Islet of Langerhans (tissue), 1 donor: ENCODE measurements at regions not wholly inside any gene's neighbourhood (a gene's known extent, or its start where the extent isn't known, plus 50 kb on each side); places are given as distances from the start of the nearest gene placed in this dataset.

Experiments
- FAIRE-seq: peaks from one replicate; lab custom pipeline; 2011; peaks lifted over from hg19 to GRCh38; lab: Jason Lieb, UNC

DNA sequence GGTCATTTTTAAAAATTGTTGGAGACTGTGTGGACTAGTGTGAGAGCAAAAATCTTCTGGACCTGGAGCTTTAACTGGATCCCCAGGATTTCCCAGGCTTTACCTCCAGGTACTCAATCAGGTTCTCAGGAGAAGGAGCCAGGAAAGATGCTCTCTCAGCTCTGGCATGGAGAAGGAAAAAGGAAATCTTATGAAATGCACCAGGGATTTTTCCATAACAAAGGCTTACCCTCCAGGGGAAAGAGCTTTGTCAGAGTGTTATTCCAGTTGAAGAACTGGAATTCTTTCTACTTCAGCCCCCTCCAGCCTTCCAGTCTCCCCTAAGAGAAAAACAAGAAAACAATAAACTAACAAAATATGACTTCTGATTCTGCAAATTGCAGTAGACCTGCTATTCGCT lies 436.7 kb upstream of the ANKRD30A start:
- no peak for FAIRE-seq

DNA sequence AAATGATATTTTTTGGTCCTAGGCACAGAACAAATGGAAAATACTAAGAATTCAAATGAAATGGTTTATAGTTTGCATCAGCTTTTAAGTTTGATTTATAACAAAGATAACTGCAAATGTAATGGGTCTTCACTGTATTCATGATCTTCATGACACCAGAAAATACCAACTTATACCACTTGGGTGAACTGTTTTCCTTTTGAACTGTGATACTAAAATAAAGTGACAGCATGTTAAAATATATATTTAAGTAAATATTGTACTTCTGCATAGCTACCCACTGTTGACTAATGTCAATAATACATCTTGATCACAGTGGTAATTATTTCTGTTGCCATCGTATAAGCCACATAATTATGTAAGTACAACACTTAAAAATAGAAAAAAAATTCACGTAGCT lies 442.0 kb upstream of the ANKRD30A start:
- no peak for FAIRE-seq

DNA sequence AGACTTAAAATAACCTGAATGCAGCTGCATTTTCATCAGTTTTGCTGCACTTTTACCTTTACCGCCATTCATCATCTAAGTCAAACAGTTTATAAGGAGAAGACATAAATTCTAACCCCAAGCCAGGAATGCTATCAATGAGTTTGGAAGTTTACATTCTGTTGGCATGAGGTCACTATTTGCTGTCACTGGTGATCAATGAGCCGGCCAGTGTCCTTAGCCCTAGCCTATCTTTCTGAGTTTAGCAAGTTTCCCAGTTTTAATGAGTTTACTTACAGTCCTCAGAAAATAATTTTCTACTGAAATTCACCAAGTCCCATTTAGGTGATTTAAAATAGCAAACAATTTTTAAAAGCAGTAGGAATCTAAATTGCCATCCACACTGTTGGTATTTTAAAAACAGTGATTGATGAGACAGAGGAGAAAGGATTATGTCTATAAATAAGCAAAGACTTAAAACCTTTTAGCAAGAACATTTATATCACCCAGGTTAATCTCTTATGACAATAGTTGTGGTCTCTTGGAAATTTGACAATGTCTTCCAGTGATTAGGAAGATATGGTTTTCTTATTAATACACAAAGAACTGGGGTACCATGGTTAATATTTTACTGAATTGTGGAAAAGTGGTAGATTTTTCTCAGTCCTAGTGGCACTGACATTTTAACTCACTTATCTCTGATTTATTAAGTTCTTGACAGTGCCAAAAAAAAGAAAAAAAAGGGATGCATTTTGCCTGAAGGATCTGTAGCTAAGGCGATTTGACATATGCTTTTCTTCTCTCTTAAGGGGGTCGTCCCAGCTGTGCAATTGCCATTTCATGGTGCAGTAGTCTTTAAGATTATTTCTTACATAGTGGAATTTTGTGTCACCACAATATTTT lies 443.4 kb upstream of the ANKRD30A start:
- FAIRE-seq: no peak

DNA sequence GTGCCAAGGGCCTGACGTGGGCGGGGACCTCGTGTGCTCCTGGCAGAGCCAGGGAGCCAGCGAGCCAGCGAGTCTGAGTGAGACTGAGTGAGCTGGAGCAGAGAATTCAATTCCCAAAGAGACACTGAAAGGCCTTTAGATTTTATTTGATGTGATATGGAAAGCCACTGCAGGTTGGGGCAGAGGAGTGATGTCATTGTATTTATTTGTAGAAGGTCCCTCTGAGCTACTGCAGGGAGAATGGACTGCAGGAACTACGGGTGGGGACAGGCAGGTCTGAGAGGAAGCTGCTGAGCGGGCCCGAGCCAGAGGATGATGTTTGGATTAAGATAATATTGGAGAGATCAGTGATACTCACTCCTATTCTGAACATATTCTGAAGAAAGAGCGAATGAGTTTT lies 445.8 kb upstream of the ANKRD30A start:
- FAIRE-seq: no peak

DNA sequence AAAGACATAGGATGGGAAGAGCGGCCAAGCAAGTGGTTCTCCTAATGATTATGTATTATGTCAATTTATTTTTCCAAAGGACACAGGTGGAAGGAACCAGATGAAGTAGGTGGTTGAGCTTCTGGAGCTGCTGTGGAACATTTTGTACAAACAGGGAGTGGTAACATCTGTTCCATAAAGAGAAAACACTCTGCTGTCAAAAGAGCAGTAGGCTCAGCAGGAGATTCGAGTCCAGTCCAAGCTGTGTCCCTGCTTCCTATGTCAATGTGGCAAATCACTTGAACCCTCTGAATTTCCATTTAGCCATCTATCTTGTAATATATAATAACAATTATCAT lies 448.0 kb upstream of the ANKRD30A start:
- no peak for FAIRE-seq

DNA sequence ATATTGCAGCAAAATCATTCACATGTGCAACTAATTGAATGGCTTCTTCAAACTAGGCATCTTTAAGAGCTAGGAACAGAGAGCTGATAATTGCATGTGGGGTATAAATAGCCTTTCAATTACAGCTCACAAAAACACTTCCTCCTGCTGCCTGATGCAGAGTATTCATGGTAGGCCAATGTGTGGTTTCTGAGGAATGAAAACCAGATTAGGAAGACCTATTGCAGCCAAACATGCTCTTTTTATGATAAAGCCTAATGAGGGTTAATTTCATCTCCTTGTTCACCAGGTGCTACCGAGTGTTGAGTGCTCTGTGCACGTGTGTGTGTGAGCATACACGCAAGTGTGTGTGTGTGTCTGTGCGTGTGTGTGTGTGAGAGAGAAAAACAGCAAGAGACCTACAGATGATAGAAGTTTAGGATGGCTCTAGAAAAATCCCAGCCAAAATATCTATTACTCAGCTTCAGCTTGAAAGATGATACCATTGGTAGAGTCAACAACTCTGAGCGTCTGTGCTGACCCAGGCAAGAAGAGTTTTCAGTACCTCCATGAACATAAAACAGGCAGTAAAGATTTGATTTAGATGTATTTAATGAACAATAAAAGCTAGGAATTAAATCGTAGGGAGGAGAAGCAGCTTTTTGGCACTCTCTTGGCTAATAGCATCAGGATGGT lies 448.5 kb upstream of the ANKRD30A start:
- peak; percentile 17 for FAIRE-seq

DNA sequence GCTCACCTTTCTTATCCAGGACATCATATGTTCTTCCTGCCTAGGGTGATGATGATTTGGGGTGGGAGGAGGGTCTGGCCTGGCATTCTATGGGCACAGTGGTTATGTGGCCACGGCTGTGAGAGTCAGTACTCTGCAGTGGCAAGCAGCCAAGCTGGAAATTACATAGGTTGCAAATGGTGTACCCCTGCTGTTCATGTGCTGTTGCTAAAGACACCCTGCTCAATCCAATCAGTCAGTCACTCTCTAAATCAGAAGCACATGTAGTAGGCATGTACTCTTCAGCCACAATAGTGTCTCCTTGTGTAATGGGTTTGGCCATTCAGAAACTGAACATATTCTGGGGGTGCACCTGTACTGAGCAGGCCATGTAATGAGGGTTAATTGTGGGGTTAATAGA lies 449.1 kb upstream of the ANKRD30A start:
- FAIRE-seq: no peak

DNA sequence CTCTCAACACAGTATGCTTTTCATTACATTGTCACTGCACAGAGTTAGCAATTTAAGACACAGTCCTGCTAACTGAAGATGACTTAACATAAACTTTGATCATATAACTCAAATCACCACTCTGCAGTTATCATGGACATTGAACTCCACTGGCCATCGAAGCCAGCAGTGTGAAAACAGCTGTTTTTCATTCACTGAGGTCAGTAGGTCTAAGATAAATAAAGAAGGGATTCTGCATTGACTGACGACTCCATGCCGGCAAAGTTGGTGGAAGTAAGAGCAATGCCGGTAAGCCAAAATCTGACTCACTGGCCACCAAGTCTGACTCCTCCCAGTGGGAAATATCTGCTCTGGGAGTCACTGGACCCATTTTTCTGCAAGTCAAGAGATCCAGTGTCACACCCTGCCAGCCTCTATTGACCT lies 449.9 kb upstream of the ANKRD30A start:
- FAIRE-seq: no peak

DNA sequence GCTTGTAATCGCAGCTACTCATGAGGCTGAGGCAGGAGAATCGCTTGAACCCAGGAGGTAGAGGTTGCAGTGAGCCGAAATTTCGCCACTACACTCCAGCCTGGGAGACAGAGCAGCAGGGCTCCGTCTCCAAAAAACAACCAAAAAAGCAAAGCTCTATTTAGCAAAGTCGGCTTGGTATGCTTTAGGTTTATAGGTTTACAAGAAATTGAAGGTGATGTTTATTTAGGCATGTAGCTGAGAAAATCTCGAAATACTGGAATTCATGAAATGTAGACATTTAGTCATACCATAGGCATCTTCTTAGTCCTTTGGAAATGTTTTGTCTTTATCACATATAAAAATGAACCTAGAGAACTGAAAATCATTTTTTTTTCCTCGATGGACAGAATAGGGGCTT lies 453.8 kb upstream of the ANKRD30A start:
- FAIRE-seq: no peak

DNA sequence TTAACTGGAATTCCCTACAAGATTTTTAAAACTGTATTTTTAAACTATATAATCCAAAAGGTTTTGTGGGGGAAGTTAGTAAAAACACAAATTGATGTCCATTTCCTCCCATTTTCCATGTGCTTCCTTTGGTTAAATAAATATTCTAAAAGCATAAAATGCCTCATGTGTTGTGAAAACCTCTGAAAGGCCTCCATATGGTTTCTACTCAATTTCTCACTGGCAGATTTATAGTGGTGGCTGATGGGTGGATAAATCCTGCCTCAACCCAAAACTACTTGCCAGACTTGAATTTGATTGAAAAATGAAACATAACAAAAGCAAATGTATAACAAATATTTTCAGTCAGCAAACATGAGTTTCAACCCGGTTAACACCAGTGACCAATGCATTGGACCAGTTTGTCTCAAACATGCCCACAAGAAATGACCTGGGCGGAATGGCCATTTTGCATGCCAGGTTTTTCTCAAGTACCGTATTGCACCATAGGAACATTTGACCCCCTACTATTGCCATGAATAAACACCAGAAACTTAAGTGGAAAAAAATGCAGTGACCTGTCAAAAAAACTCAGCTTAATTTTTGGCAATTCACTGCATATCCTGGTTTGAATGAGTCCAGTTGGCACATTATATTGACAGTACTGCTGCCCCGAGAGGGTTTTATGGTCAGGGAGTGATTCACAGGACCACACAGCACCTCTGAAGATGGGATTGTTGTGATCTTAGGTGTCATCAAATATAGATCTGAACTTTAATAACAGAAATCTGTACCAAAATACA lies 454.6 kb upstream of the ANKRD30A start:
- FAIRE-seq: no peak

DNA sequence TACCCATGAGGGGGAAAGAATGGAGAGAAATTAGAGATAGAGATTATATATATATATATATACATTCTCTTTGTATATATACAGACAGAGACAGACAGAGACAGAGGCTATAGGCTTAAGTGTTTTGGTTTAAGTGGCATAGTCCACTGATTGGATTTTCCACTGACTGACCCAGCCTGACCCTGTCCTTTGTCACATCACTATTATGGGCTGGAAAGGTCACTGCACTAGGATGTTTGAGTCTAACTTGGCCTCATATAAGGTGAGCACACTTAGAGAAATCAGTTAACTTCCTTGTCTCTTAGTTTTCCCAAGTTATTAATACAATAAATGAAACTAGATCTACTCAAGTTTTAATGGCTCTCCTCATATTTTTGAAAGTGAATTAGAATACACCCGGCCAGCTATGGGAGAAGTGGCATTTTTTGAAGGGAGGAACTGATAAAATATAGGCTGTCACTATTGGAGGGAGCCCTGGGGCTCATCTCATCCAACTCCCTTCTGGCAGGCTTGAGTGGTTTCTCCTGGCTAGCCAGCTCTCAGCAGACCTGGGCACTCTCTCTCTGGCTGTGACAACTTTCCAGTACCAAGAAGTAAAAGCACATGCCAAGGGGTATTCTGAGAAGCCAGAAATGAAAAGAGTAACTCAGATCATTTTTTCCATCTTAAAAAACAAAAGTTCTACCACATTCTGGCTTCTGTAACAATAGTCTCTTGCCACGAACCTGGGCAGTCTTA lies 455.6 kb upstream of the ANKRD30A start:
- FAIRE-seq: no peak

DNA sequence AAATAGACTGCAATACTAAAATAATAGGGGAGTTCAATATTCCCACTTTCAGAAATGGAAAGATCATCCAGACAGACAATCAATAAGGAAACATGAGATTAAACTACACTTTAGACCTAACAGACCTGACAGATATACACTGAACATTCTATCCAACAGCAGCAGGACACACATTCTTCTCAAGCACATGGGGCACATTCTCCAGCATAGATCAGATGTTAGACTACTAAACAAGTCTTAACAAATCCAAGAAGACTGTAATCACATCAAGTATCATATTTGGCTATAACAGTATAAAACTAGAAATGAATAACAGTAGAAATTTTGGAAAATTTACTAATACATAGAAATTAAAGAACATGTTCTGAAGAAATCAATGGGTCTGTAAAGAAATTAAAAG lies 458.9 kb upstream of the ANKRD30A start:
- FAIRE-seq: no peak

DNA sequence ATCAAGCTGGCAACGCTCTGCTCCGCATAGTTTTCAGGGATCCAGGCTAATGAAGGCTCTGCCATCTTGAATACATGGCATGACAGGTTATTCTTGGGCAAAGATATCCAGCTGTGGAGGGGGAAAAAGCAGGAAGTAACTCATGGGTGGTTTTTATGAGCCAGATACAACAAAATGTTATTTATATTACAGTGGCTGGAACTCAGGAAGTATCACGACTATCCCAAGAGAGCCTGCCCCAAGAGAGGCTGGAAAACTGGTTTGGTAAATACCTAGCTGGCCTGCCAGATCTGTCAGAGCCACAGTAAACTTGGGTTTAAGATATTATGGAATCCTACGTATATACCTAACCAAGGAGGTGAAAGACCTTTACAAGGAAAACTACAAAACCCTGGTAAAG lies 462.8 kb upstream of the ANKRD30A start:
- no peak for FAIRE-seq

DNA sequence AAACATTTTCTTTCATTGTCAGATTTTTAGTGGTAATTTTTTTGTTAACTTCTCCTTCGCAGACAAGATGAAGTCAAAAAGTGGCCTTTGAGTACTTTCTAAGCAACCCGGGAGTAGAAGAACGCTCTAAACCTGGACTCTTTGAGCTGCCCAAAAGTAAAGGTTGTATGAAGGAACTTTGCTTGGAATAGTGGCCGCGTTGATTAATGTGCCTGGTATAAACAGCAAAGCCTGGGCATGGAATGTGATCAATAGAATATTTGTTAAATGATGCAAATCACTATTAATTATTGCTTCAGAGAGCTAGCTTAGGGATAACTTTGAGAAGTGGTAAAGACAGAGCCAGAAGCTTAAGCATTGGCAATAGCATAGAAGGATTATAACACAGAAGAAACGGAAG lies 475.1 kb upstream of the ANKRD30A start:
- FAIRE-seq: no peak

DNA sequence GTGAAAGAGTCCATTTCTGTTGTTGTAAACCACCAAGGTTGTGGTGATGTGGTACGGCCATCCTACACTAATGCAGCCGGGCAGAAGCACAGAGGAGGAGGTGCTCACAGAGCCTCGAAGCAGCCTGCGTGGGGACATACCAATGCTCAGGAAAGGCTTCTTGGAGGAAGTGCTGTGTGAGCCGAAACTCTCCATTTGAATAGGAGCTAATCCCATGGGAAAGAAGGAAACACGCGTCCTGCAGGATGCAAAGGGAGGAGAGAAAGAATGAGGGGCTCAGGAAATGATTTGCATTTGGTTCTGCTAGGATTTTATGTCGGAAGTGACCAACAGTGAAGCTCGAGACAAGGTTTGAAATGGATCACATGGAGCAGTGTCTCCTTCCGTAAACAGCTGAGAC lies 477.9 kb upstream of the ANKRD30A start:
- FAIRE-seq: no peak

DNA sequence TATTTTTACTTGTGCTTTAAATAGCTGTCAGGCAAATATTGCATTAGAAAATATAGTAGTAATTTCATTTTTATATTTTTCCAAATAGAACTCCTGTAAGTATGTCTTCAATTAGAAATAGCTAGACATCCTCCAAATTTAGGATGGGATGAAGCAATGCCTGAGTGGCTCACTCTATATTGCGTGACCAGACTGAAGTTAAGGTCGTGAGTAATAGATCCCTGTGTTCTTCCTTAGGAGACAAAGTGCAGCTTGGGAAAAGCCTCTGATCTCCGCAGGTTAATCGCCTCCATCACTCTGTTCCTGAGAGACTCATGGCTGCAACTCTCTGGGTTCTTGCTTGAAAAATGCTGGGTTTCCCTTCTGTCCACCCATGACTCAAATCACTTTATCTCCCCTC lies 484.8 kb upstream of the ANKRD30A start:
- FAIRE-seq: no peak

DNA sequence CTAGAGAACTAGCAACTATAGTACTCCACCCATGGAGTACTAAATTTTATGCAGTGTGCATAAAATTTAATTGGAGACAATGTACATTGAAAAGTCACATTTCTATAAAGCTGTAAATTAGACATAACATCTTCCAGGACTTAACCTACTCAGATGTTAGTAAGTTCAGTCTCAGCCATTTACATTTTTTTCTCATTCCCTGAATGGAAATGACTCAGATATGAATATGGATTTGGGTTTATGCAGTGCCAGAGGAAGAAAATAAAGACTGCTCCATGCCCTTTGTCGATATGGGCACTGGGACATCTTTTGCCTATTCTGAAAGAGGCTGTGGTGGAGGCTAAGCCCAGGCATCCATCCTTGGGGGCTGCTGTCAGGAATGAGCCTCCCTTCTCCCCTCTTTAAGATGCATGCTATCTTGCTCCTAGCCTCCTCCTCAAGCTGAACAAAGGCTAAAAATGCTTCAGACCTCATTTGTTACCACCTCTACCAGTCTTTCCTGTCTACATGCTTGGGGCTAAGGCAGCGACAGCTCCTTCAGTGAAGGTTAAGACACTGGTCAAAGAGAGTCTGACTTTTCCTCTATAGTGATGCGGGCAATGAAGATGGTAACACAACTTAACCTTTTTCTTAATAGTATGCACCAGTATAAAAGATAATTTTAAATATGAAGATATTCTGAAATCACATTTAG lies 486.8 kb upstream of the ANKRD30A start:
- no peak for FAIRE-seq

DNA sequence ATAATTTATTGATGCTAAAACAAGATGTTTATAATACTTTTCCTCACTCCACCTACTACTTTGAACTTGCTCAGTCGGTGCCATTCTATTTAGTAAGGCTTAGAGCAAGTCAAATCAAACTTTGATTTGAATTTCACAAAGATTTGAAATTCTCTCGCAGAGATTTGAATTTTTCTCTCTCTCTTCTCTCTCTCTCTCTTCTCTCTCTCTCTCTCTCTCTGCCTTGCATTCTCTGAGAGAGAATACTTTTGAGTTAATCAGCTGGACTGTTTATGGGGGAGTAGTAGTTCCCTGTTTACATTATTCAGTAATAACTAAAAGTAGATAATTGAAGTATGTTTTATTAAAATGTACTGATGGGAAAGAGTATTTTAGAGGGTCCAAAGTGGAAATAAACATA lies 488.5 kb upstream of the ANKRD30A start:
- no peak for FAIRE-seq

DNA sequence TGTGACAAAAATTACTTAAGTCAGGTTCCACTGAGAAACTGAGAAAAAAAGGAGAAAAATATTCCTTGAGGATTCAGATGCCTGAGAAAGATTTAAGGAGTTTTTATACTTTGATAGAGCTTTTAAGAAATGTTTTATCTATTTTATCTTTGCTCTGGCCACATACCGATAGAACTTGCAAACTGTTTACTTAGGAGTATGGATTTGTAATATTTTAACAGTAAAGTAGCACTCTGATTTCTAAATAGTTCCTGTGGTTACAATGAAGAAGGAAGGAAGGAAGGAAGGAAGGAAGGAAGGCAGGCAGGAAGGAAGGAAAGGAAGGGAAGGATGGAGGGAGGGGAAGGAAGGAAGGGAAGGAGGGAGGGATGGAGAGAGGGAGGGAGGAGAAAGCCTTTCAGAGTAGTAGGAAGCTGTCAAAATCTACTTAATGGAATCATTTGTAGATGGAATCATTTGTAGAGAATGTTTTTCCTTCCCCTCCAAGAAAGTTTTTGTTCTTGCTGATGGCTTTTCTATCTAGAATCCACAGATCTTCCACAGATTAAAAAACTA lies 489.0 kb upstream of the ANKRD30A start:
- FAIRE-seq: no peak

DNA sequence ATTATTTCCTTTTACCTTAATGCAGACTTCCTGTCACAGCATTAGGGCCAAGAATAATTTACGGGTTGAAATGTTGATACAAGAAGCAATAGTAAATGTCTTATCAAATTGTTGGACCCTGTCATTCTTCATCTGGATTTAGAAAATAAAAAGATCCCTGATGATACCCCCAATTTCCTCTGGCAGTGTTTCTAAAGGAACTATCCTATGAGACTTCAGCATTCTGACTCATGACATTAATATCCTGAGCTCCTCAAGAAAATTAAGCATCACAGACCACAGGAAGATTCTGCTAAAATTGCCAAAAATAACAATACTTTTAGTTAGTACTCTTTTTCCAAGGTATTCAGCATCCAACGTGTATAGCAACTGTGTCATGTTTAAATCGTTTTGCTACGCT lies 490.5 kb upstream of the ANKRD30A start:
- FAIRE-seq: no peak

DNA sequence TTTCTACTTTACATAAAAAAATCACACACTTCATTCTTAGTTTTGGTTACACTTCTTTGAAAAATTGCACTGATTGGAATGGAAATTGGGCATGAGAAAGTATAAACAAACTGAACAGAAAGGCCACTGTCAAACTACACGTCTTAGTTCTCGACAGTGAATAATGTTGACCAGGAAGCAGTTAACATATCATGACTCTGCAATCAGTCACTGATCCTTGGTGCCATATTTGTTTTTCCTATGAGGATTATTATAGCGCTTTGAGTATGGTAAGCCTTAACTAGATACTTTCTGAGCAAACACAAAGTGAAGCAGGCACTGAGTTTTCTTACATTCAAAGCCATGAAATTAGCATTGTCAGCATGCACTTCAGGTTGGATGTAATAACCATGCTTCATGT lies 495.1 kb upstream of the ANKRD30A start:
- no peak for FAIRE-seq

DNA sequence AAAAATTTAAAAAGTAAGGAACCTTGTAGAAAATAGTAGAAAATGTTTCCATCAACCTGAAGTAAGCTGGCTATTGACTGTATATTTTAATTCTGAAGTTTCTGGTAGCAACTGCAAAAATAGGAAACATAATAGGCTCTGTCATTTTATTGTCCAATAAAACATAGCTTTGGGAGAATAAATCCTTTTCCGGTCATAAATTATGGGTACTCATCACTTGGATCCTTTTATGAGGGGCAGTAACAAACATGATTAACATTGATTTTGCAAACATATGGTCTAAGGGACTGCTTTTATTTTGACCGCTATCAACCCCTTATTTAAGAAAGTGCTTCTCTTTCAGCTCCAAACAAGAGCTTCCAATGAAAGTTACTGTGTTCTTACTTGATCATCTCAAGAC lies 495.9 kb upstream of the ANKRD30A start:
- FAIRE-seq: no peak
